ENCODE measurements at regions not wholly inside any gene's neighbourhood (a gene's known extent, or its start where the extent isn't known, plus 50 kb on each side); places are given as distances from the start of the nearest gene placed in this dataset.

DNA sequence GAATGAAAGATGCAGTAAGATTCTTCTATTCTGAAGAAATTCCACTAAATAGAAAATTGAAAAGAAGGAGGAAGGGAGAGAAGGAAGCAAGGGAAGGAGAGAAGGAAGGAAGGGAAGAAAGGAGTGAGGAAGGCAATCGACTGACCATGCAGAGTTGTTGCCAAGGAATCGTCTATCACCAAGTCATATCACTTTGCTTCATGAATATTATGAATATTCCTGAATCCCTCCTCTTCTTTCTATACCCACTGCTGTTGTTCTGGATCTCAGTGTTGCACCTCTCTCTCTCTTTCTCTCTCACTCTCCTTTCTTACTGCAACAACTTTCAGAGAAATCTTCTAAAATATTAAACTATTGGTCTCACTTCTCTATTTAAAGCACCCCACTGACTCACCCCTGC lies 222.4 kb downstream of the IPO8 start:
- no peak for TF ChIP-seq CTCF (IDR thresholded peaks at IDR 0.05; ENCODE audit: control insufficient read depth, extremely low read depth, insufficient read depth)
- H3K4me3 ChIP-seq (ENCODE audit: low read depth, low read length), result no peak overlapping the region
- DNase-seq (ENCODE audit: low read depth), result no peak

DNA sequence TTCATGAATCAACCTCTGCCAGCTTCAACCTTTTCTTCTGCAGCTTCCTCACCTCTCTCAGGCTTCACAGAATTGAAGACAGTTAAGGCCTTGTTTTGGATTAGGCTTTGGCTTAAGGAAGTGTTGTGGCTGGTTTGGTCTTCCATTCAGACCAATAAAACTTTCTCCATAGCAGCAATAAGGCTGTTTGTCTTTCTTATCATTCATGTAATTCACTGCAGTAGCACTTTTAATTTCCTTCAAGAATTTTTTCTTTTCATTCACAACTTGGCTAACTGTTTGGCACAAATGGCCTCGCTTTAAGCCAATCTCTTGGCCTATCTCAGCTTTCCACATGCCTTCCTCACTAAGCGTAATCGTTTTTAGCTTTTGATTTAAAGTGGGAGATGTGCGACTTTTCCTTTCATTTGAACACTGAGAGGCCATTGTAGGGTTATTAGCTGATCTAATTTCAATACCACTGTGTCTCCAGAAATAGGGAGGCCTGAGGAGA lies 229.5 kb downstream of the IPO8 start:
- no peak for TF ChIP-seq CTCF (IDR thresholded peaks at IDR 0.05; ENCODE audit: control insufficient read depth, extremely low read depth, insufficient read depth)
- DNase-seq (ENCODE audit: low read depth), result no peak
- H3K4me3 ChIP-seq (ENCODE audit: low read depth, low read length), result no peak overlapping the region

DNA sequence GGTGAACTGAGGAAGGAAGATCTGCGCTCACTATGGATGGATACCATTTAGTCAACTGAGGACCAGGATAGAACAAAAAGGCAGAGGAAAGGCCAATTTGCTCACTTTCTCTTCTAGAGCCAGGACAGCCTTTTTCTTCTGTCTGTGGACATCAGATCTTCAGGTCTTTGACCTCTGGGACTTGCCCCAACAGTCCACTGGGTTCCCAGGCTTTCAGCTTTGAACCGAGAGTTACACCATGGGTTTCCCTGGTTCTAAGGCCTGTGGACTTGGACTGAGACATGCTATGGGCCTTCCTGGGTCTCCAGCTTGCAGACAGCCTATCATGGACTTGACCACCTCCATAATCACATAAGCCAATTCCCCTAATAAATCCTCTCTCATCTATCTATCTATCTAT lies 232.0 kb downstream of the IPO8 start:
- TF ChIP-seq CTCF (IDR thresholded peaks at IDR 0.05; ENCODE audit: control insufficient read depth, extremely low read depth, insufficient read depth), result no peak
- DNase-seq (ENCODE audit: low read depth), result no peak
- no peak overlapping the region for H3K4me3 ChIP-seq (ENCODE audit: low read depth, low read length)

GRCh38 chr12:30462249-30462648 lies 233.4 kb downstream of the IPO8 start:
- DNase-seq (ENCODE audit: low read depth), result no peak
- no peak overlapping the region for H3K4me3 ChIP-seq (ENCODE audit: low read depth, low read length)
- TF ChIP-seq CTCF (IDR thresholded peaks at IDR 0.05; ENCODE audit: control insufficient read depth, extremely low read depth, insufficient read depth), result no peak

GRCh38 chr12:30461026-30461615 lies 234.5 kb downstream of the IPO8 start:
- no peak for TF ChIP-seq CTCF (IDR thresholded peaks at IDR 0.05; ENCODE audit: control insufficient read depth, extremely low read depth, insufficient read depth)
- H3K4me3 ChIP-seq (ENCODE audit: low read depth, low read length), result no peak overlapping the region
- no peak for DNase-seq (ENCODE audit: low read depth)

DNA sequence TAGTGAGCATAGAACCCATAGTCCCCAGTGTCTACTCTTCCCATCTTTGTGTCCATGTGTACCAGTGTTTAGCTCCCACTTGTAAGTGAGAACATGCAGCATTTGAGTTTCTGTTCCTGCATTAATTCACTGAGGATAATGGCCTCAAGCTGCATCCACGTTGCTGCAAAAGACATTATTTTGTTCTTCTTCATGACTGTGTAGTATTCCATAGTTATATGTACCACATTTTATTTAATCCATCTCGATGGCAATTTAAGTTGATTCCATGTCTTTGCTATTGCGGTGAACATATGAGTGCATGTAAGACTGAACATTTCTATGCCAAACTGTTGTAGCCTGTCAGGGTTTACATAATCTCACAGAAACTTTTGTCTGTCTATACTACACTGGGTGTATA lies 237.2 kb downstream of the IPO8 start:
- no peak overlapping the region for H3K4me3 ChIP-seq (ENCODE audit: low read depth, low read length)
- DNase-seq (ENCODE audit: low read depth), result no peak
- no peak for TF ChIP-seq CTCF (IDR thresholded peaks at IDR 0.05; ENCODE audit: control insufficient read depth, extremely low read depth, insufficient read depth)

DNA sequence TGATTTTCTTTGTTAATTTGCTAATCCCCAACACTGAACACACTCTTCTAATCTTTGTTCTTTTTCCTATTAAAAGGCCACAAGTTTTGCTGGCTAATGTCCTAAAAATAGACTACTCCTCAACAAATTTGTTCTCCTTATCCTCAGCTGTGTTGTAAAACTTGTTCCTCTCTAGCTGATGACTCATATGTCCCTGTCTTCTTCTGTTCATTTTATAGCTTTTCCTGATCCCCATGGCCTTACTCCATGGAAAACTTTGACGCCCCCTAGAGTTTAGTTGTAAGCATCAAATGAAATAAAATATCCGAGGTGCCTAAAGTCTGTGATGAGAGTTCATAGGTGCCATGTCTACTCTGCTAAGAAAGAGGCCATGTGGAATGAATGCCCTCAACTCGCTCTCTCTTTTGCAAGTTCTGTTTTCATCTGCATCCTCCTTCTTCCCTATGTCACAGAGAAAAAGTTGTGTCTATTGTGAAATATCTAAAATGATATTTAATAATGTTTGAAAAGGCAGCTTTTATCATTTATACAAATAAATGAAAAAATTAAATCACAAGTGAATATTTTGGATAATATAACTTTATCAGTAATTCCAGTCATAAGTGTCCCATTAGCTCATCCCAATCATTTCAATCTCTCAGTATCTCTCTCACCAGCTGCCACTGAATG lies 237.9 kb downstream of the IPO8 start:
- TF ChIP-seq CTCF (IDR thresholded peaks at IDR 0.05; ENCODE audit: control insufficient read depth, extremely low read depth, insufficient read depth), result peak; percentile 40
- DNase-seq (ENCODE audit: low read depth), result peak; percentile 82

More for the DNA sequence above, 237.9 kb downstream of the IPO8 start:
- no peak overlapping the region for H3K4me3 ChIP-seq (ENCODE audit: low read depth, low read length)

Measured in LNCaP clone FGC (cell line).